ENCODE measurements at regions not wholly inside any gene's neighbourhood (a gene's known extent, or its start where the extent isn't known, plus 50 kb on each side); places are given as distances from the start of the nearest gene placed in this dataset.

GRCh38 chr11:116278076-116278475, 494.7 kb downstream of the BUD13 start:
- TF ChIP-seq EZH2 (IDR thresholded peaks at IDR 0.05; ENCODE audit: borderline replicate concordance, low read length): no peak
- no peak for TF ChIP-seq CTCF (IDR thresholded peaks at IDR 0.05; ENCODE audit: low read length)

Measured in OCI-LY1 (cell line).